WTC11 (cell line): ENCODE measurements at regions not wholly inside any gene's neighbourhood (a gene's known extent, or its start where the extent isn't known, plus 50 kb on each side); places are given as distances from the start of the nearest gene placed in this dataset.

Experiments
- ATAC-seq: fragments of 200-7000 bp; cut with Tn5 transposase; 2 replicates; pipeline ENCODE4 v1.10.0; 2021; ENCODE audit warnings: mild to moderate bottlenecking, moderate library complexity
- CTCF ChIA-PET: fragments of 300-600 bp; sonication (Branson Sonifier 250); formaldehyde crosslinking; loops from one replicate; lab custom pipeline; 2021; ENCODE audit warnings: antibody characterized with exemption; lab: Charles Lee
- POLR2A ChIA-PET: fragments of 350-600 bp; sonication (Branson Sonifier 250); formaldehyde crosslinking; loops from one replicate; lab custom pipeline; 2021; ENCODE audit warnings: antibody characterized with exemption; lab: Charles Lee
- DNase-seq: peaks from one replicate; pipeline ENCODE4 v3.0.0; 2021; ENCODE audit warnings: low spot score
- H3K27ac Mint-ChIP-seq: 2 replicates; pipeline ENCODE4 v1.8.0; 2021; ENCODE audit warnings: mixed read lengths
- H3K27me3 Mint-ChIP-seq: 2 replicates; pipeline ENCODE4 v1.8.0; 2021; ENCODE audit warnings: low read depth, mild to moderate bottlenecking, moderate library complexity, mixed read lengths
- H3K36me3 Mint-ChIP-seq: 2 replicates; pipeline ENCODE4 v1.8.0; 2021; ENCODE audit warnings: mixed read lengths
- H3K4me1 Mint-ChIP-seq: 2 replicates; pipeline ENCODE4 v1.8.0; 2022; ENCODE audit warnings: mixed read lengths
- H3K4me3 Mint-ChIP-seq: 2 replicates; pipeline ENCODE4 v1.8.0; 2021; ENCODE audit warnings: mild to moderate bottlenecking, moderate library complexity, mixed read lengths
- H3K9me3 Mint-ChIP-seq: 2 replicates; pipeline ENCODE4 v1.8.0; 2021; ENCODE audit warnings: mixed read lengths
- CREB1 ChIP-seq: sonication (generic); formaldehyde crosslinking; IDR thresholded peaks from 2 replicates; pipeline ENCODE4 v1.8.0; 2023; ENCODE audit warnings: mild to moderate bottlenecking, missing genetic modification reagents
- FOXJ3 ChIP-seq: sonication (generic); formaldehyde crosslinking; IDR thresholded peaks from 2 replicates; pipeline ENCODE4 v1.9.0; 2021; ENCODE audit warnings: missing genetic modification reagents, mild to moderate bottlenecking, borderline replicate concordance
- GABPB1 ChIP-seq: sonication (generic); formaldehyde crosslinking; IDR thresholded peaks from 2 replicates; pipeline ENCODE4 v1.8.1; 2023; ENCODE audit warnings: mild to moderate bottlenecking, missing genetic modification reagents
- JUN ChIP-seq: sonication (generic); formaldehyde crosslinking; IDR thresholded peaks from 2 replicates; pipeline ENCODE4 v1.8.0; 2023; ENCODE audit warnings: mild to moderate bottlenecking, missing genetic modification reagents
- NFE2L1 ChIP-seq: sonication (generic); formaldehyde crosslinking; IDR thresholded peaks from 2 replicates; pipeline ENCODE4 v1.8.1; 2023; ENCODE audit warnings: missing genetic modification reagents
- ZBTB21 ChIP-seq: sonication (generic); formaldehyde crosslinking; IDR thresholded peaks from 2 replicates; pipeline ENCODE4 v1.8.1; 2023; ENCODE audit warnings: mild to moderate bottlenecking, missing genetic modification reagents, borderline replicate concordance
- ZNF263 ChIP-seq: sonication (generic); formaldehyde crosslinking; IDR thresholded peaks from 2 replicates; pipeline ENCODE4 v1.8.1; 2022; ENCODE audit warnings: low read depth, mild to moderate bottlenecking, moderate library complexity, missing genetic modification reagents
- ZSCAN18 ChIP-seq: fragments of 250-450 bp; sonication (Bioruptor Pico); IDR thresholded peaks from 2 replicates; pipeline ENCODE4 v2.1.2; 2022; ENCODE audit warnings: mild to moderate bottlenecking, moderate library complexity
- TF ChIP-seq, protein P1 (sequence below): fragments of 250-450 bp; sonication (Bioruptor Pico); conservative IDR thresholded peaks from 2 replicates; pipeline ENCODE4 v1.9.0; 2021; ENCODE audit warnings: mild to moderate bottlenecking
- TF ChIP-seq, protein P2 (sequence below): sonication (generic); formaldehyde crosslinking; IDR thresholded peaks from 2 replicates; pipeline ENCODE4 v1.8.0; 2022; ENCODE audit warnings: mild to moderate bottlenecking, missing genetic modification reagents
- TF ChIP-seq, protein P3 (sequence below): sonication (generic); formaldehyde crosslinking; IDR thresholded peaks from 2 replicates; pipeline ENCODE4 v1.8.0; 2022; ENCODE audit warnings: mild to moderate bottlenecking, missing genetic modification reagents

DNA sequence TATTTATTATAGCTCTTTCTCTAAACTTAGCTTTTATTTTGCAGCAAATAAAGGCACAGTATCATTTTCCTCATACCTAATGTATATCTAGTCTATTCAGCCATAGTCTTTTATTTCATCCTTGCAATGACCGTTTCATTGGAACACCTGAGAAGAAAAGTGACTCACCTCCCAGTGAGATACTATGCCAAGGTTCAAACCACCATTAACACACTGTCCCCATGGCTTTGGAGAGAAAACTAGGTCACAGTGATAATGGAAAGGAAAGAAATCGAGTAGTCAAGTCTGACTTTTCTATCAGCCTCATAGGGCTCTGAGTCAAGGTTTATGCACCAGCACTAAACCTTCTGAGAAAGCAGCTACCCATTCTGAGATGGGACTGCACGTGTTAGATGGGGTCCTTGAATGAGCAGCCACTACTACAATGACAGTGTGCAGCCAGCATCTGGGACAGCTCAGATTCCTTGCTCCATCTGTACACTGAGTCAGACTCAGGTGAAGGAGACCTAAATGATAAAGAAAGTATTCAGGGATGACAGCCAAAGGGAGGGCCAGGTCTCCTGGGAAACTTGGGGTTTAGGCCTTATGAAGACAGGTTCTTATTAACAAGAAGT, 971.1 kb upstream of the ACVR2A start:
- ATAC-seq (no peak), DNase-seq (no peak)
- Mint-ChIP-seq H3K27ac (no peak overlapping the region), H3K4me1 (no peaks in the 10 kb centered on the region), H3K9me3 (no peaks in the 10 kb centered on the region), H3K36me3 (no peaks in the 10 kb centered on the region), H3K27me3 (no peaks in the 10 kb centered on the region), H3K4me3 (no peak overlapping the region)
- TF ChIP-seq, protein P1, sequence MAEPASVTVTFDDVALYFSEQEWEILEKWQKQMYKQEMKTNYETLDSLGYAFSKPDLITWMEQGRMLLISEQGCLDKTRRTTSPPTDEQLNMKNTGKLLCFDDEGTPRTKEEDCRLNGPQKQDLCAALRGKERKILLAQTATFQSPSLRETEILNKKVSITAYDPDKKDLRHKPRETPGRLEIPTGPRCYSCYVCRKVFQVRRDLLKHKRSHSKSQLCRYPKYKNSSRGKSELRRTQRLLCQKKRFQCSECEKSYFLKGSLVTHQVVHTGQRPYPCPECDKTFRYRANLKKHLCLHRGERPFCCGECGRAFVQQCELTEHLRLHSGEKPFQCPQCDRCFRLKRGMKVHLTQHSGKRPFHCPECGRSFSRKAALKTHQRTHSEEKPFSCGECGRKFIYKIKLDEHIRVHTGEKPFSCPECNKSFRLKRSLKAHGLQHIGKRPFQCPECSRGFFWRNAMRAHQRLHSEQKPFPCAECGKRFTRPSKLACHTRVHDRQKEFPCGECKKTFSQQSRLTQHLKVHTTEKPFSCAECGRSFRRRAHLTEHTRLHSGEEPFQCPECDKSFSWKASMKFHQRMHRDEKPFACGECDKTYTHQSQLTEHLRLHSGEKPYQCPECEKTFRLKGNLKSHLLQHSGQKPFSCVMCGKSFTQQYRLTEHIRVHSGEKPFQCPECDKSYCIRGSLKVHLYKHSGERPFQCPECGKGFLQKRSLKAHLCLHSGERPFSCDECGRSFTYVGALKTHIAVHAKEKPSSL (CRISPR knock-in tag) = no peak
- TF ChIP-seq JUN (CRISPR knock-in tag) = no peak
- CTCF ChIA-PET = no interaction called here
- POLR2A ChIA-PET = no interaction called here

- no peak for ATAC-seq
- Mint-ChIP-seq H3K27me3 (no peaks in the 10 kb centered on the region), H3K4me1 (peaks cover 4% of the 10 kb centered on the region), H3K36me3 (no peaks in the 10 kb centered on the region), H3K9me3 (no peaks in the 10 kb centered on the region), H3K27ac (no peak overlapping the region), H3K4me3 (no peak overlapping the region)
- POLR2A ChIA-PET = no interaction called here
- CTCF ChIA-PET = no interaction called here
- no peak for DNase-seq
- no peak for TF ChIP-seq ZNF263 (CRISPR knock-in tag)
- TF ChIP-seq, protein P2, sequence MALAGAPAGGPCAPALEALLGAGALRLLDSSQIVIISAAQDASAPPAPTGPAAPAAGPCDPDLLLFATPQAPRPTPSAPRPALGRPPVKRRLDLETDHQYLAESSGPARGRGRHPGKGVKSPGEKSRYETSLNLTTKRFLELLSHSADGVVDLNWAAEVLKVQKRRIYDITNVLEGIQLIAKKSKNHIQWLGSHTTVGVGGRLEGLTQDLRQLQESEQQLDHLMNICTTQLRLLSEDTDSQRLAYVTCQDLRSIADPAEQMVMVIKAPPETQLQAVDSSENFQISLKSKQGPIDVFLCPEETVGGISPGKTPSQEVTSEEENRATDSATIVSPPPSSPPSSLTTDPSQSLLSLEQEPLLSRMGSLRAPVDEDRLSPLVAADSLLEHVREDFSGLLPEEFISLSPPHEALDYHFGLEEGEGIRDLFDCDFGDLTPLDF (CRISPR knock-in tag) = no peak
- no peak for TF ChIP-seq NFE2L1 (CRISPR knock-in tag)
These were observed 971.8 kb upstream of the ACVR2A start for GRCh38 chr2:146873056-146873455.

DNA sequence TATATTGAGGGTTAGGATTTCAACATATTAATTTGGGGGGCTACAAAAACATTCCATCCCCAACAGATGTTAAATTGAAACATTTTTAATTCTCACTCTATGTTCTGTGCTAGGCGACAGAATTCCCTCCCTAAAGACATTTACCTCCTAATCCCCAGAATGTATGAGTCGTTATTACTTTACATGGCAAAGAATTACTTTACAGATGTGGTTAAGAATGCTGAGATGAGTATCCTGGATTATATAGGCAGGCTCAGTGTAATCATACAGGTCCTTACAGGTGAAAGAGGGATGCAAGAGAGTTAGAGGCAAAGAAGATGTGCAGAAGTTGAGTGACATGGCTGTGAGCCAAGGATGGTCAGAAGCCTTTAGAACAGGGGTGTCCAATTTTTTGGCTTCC, 974.1 kb upstream of the ACVR2A start:
- ATAC-seq (no peak), DNase-seq (no peak)
- CTCF ChIA-PET = no interaction called here
- H3K27ac Mint-ChIP-seq = no peak overlapping the region
- H3K36me3 Mint-ChIP-seq = no peaks in the 10 kb centered on the region
- H3K4me3 Mint-ChIP-seq = no peak overlapping the region
- POLR2A ChIA-PET = no interaction called here
- peaks cover under 1% of the 10 kb centered on the region for H3K9me3 Mint-ChIP-seq
- no peaks in the 10 kb centered on the region for H3K27me3 Mint-ChIP-seq
- TF ChIP-seq GABPB1 (CRISPR knock-in tag) = no peak
- no peak for TF ChIP-seq ZBTB21 (CRISPR knock-in tag)
- no peak for TF ChIP-seq CREB1 (CRISPR knock-in tag)
- TF ChIP-seq ZSCAN18 (CRISPR knock-in tag) = no peak
- TF ChIP-seq FOXJ3 (CRISPR knock-in tag) = no peak
- TF ChIP-seq, protein P3, sequence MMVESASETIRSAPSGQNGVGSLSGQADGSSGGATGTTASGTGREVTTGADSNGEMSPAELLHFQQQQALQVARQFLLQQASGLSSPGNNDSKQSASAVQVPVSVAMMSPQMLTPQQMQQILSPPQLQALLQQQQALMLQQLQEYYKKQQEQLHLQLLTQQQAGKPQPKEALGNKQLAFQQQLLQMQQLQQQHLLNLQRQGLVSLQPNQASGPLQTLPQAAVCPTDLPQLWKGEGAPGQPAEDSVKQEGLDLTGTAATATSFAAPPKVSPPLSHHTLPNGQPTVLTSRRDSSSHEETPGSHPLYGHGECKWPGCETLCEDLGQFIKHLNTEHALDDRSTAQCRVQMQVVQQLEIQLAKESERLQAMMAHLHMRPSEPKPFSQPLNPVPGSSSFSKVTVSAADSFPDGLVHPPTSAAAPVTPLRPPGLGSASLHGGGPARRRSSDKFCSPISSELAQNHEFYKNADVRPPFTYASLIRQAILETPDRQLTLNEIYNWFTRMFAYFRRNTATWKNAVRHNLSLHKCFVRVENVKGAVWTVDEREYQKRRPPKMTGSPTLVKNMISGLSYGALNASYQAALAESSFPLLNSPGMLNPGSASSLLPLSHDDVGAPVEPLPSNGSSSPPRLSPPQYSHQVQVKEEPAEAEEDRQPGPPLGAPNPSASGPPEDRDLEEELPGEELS (CRISPR knock-in tag) = no peak
- TF ChIP-seq, protein P2 (CRISPR knock-in tag) = no peak
- peaks cover 16% of the 10 kb centered on the region for H3K4me1 Mint-ChIP-seq
